DND-41 (cell line): ENCODE measurements at regions not wholly inside any gene's neighbourhood (a gene's known extent, or its start where the extent isn't known, plus 50 kb on each side); places are given as distances from the start of the nearest gene placed in this dataset.

Experiments used
- ATAC-seq: fragments of 200-7000 bp; cut with Tn5 transposase; 3 replicates; pipeline ENCODE4 v1.9.1; 2021; ENCODE audit warnings: low read depth; ENCODE audit not compliant: insufficient read depth
- DNase-seq: peaks from one replicate; pipeline ENCODE4 v3.0.0-alpha.2; 2020
- H2AFZ ChIP-seq: 2 replicates; pipeline ENCODE4 v1.6.0; 2012; ENCODE audit warnings: low read depth, low read length
- H3K27ac ChIP-seq: 2 replicates; pipeline ENCODE4 v1.5.1; 2012; ENCODE audit warnings: low read length, inconsistent platforms
- H3K27me3 ChIP-seq: fragments of 200-600 bp; sonication (generic); 2 replicates; pipeline ENCODE4 v1.6.0; 2012; ENCODE audit warnings: low read length, mild to moderate bottlenecking, inconsistent platforms; ENCODE audit not compliant: insufficient read depth, poor library complexity
- H3K36me3 ChIP-seq: 2 replicates; pipeline ENCODE4 v1.5.1; 2012; ENCODE audit warnings: low read length, inconsistent platforms; ENCODE audit not compliant: insufficient read depth
- H3K4me1 ChIP-seq: 2 replicates; pipeline ENCODE4 v1.5.1; 2012; ENCODE audit warnings: mild to moderate bottlenecking, low read length; ENCODE audit not compliant: insufficient read depth
- H3K4me2 ChIP-seq: 2 replicates; pipeline ENCODE4 v1.6.0; 2012; ENCODE audit warnings: mild to moderate bottlenecking, moderate library complexity, low read length, inconsistent platforms; ENCODE audit not compliant: insufficient read depth
- H3K4me3 ChIP-seq, 2 experiments: fragments of 200-600 bp in 1 of 2; shearing (Covaris generic) in 1 of 2; 2 replicates each; pipeline ENCODE4 v1.5.1; 2012 to 2016; ENCODE audit warnings: inconsistent platforms in 2 of 2, low read length in 2 of 2, mild to moderate bottlenecking in 2 of 2, low read depth in 1 of 2, moderate library complexity in 1 of 2
- H3K79me2 ChIP-seq: 2 replicates; pipeline ENCODE4 v1.6.0; 2012; ENCODE audit warnings: low read length, inconsistent platforms; ENCODE audit not compliant: insufficient read depth
- H3K9ac ChIP-seq: 2 replicates; pipeline ENCODE4 v1.6.0; 2012; ENCODE audit warnings: low read depth, mild to moderate bottlenecking, inconsistent platforms, low read length, moderate library complexity
- H3K9me3 ChIP-seq: 2 replicates; pipeline ENCODE4 v1.5.1; 2012; ENCODE audit warnings: low read length, moderate library complexity, mild to moderate bottlenecking, inconsistent platforms; ENCODE audit not compliant: insufficient read depth, severe bottlenecking
- H4K20me1 ChIP-seq: 2 replicates; pipeline ENCODE4 v1.6.0; 2012; ENCODE audit warnings: low read length; ENCODE audit not compliant: insufficient read depth
- CTCF ChIP-seq: IDR thresholded peaks from 2 replicates; pipeline ENCODE4 v1.5.1; 2012; ENCODE audit warnings: borderline replicate concordance, low read length, moderate library complexity, mild to moderate bottlenecking; ENCODE audit not compliant: poor library complexity, severe bottlenecking; ENCODE audit errors: extremely low read depth
- EZH2 ChIP-seq: IDR thresholded peaks from 3 replicates; pipeline ENCODE4 v1.6.1; 2012; ENCODE audit warnings: borderline replicate concordance, low read depth, mild to moderate bottlenecking, moderate library complexity, low read length, inconsistent platforms; ENCODE audit not compliant: severe bottlenecking

DNA sequence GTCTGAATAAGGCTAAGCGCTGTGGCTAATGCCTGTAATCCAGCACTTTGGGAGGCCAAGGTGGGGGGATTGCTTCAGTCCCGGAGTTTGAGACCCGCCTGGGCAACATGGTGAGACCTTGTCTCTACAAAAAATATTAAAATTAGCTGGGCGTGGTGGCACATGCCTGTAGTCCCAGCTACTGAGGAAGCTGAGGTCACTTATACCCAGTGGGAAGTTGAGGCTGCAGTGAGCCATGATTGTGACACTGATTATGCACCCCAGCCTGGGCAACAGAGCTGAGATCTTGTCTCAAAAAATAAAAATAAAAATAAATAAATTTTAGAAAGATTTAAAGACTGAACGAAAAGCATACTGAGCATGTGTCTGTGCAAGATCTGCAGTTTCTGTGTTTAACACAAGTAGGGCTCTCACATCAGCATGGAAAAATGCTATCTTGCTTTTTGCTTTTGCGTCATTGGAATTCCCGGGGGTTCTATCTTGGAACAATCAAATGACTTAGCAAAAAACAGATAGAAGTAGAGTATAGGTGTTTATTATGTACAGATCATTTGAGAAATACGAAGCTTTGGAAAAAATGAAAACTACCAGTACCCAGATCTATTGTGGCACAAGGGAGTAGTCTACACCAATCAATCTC lies 161.9 kb downstream of the CAPZA3 start:
- Histone ChIP-seq H3K9me3 (no peaks in the 10 kb centered on the region), H3K4me3 (no peak overlapping the region), H3K36me3 (no peaks in the 10 kb centered on the region), H3K9ac (no peak overlapping the region), H2AFZ (no peak overlapping the region), H3K4me1 (no peaks in the 10 kb centered on the region), H3K79me2 (no peaks in the 10 kb centered on the region), H3K27me3 (peaks cover 13% of the 10 kb centered on the region), H4K20me1 (no peaks in the 10 kb centered on the region), H3K27ac (no peak overlapping the region), H3K4me2 (no peak overlapping the region)
- ATAC-seq, result no peak
- TF ChIP-seq CTCF, result no peak
- TF ChIP-seq EZH2, result no peak
- DNase-seq, result no peak

DNA sequence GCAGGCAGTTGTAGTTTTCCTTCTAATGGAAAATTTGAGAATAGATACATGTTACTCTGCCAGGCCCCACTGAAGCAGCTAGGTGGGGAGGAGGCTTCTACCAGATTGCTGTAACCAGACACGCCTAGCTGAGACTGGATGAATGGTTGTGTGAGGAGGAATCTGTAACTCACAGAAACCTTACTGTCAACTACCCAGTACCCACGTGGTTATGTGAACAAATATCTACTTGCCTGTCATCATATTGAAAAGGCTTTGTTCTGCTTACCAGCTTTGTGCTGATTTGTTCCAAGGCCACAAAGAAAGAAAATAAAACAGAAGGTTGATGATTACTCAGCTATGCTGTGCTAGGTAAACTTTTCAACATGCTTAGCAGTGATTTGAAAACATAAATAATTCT lies 167.2 kb downstream of the CAPZA3 start:
- DNase-seq (no peak), ATAC-seq (no peak)
- H3K4me2 ChIP-seq, result no peak overlapping the region
- H3K27me3 ChIP-seq, result peaks cover 13% of the 10 kb centered on the region
- no peak overlapping the region for H3K27ac ChIP-seq
- no peaks in the 10 kb centered on the region for H3K79me2 ChIP-seq
- no peak overlapping the region for H2AFZ ChIP-seq
- no peak overlapping the region for H3K4me3 ChIP-seq
- H3K9ac ChIP-seq, result no peak overlapping the region
- no peaks in the 10 kb centered on the region for H4K20me1 ChIP-seq
- H3K9me3 ChIP-seq, result no peaks in the 10 kb centered on the region
- no peaks in the 10 kb centered on the region for H3K4me1 ChIP-seq
- no peaks in the 10 kb centered on the region for H3K36me3 ChIP-seq
- no peak for TF ChIP-seq EZH2
- no peak for TF ChIP-seq CTCF

GRCh38 chr12:18906395-18906794 lies 168.5 kb downstream of the CAPZA3 start:
- no peaks in the 10 kb centered on the region for H3K36me3 ChIP-seq
- no peak overlapping the region for H3K27ac ChIP-seq
- no peak overlapping the region for H3K4me3 ChIP-seq
- no peak overlapping the region for H3K4me2 ChIP-seq
- H2AFZ ChIP-seq, result no peak overlapping the region
- ATAC-seq (no peak), DNase-seq (no peak)
- H3K9me3 ChIP-seq, result no peaks in the 10 kb centered on the region
- TF ChIP-seq CTCF, result no peak
- TF ChIP-seq EZH2, result no peak
- H3K9ac ChIP-seq, result no peak overlapping the region
- H3K4me1 ChIP-seq, result no peaks in the 10 kb centered on the region
- H3K79me2 ChIP-seq, result no peaks in the 10 kb centered on the region
- H4K20me1 ChIP-seq, result no peaks in the 10 kb centered on the region
- peaks cover 13% of the 10 kb centered on the region for H3K27me3 ChIP-seq

- H3K4me3 ChIP-seq, result no peak overlapping the region
- H3K27me3 ChIP-seq, result peaks cover 13% of the 10 kb centered on the region
- no peak overlapping the region for H3K4me2 ChIP-seq
- TF ChIP-seq EZH2, result no peak
- no peak for TF ChIP-seq CTCF
- no peaks in the 10 kb centered on the region for H3K36me3 ChIP-seq
- no peak overlapping the region for H3K27ac ChIP-seq
- H4K20me1 ChIP-seq, result no peaks in the 10 kb centered on the region
- H2AFZ ChIP-seq, result no peak overlapping the region
- no peaks in the 10 kb centered on the region for H3K4me1 ChIP-seq
- no peak overlapping the region for H3K9ac ChIP-seq
- ATAC-seq, result no peak
- H3K79me2 ChIP-seq, result no peaks in the 10 kb centered on the region
- DNase-seq, result no peak
- peaks cover 2% of the 10 kb centered on the region for H3K9me3 ChIP-seq
Observed at GRCh38 chr12:18907127-18907526, 169.2 kb downstream of the CAPZA3 start.
